Cardiac septum (tissue), 1 donor: ENCODE measurements at regions not wholly inside any gene's neighbourhood (a gene's known extent, or its start where the extent isn't known, plus 50 kb on each side); places are given as distances from the start of the nearest gene placed in this dataset.

Source experiments
- DNase-seq: peaks from one replicate; pipeline ENCODE4 v3.0.0-alpha.2; 2020; ENCODE audit warnings: low spot score
- intact Hi-C: fragments of 100-400 bp; cut with DNase I; formaldehyde crosslinking; loops from one replicate; pipeline ENCODE4 v1.14.0; 2022
- donor health status: DM: no; HTN: no; CAD: no.

- intact Hi-C loops, result loop anchor here (5.0 kb wide), 2 partner anchors 37 to 53 kb away; no protein-coding TSS in a partner anchor
- DNase-seq, result no peak
These were observed 123.9 kb downstream of the SNX5 start for GRCh38 chr20:17844549-17845298.

GRCh38 chr20:17844133-17844429, 124.5 kb downstream of the SNX5 start:
- no peak for DNase-seq
- intact Hi-C loops, result loop anchor here (5.0 kb wide), 1 partner anchor 37 kb away; no protein-coding TSS in a partner anchor

GRCh38 chr20:17843246-17844132, 125.1 kb downstream of the SNX5 start:
- DNase-seq, result peak; percentile 76
- intact Hi-C loops, result loop anchor here (5.0 kb wide), 1 partner anchor 36 kb away; no protein-coding TSS in a partner anchor

- peak; percentile 58 for DNase-seq
- intact Hi-C loops, result loop anchor here (5.0 kb wide), 1 partner anchor 34 kb away; no protein-coding TSS in a partner anchor
These were observed 126.8 kb downstream of the SNX5 start for GRCh38 chr20:17841751-17842215.

GRCh38 chr20:17840423-17840822, 128.2 kb downstream of the SNX5 start:
- intact Hi-C loops, result loop anchor here (5.0 kb wide), 1 partner anchor 33 kb away; no protein-coding TSS in a partner anchor
- peak; percentile 9 for DNase-seq

- intact Hi-C loops, result no loop called here
- peak; percentile 46 for DNase-seq
These were observed 129.7 kb downstream of the SNX5 start for GRCh38 chr20:17838921-17839320.

GRCh38 chr20:17837179-17837578, 131.4 kb downstream of the SNX5 start:
- peak; percentile 53 for DNase-seq
- intact Hi-C loops, result no loop called here

GRCh38 chr20:17836303-17836861, 132.2 kb downstream of the SNX5 start:
- DNase-seq, result peak; percentile 85
- intact Hi-C loops, result no loop called here

- DNase-seq, result peak; percentile 41
These were observed 132.7 kb downstream of the SNX5 start for GRCh38 chr20:17835934-17836300.

GRCh38 chr20:17835240-17835933, 133.2 kb downstream of the SNX5 start:
- intact Hi-C loops, result no loop called here
- peak; percentile 76 for DNase-seq

More at GRCh38 chr20:17835934-17836300, 132.7 kb downstream of the SNX5 start:
- intact Hi-C loops, result no loop called here

GRCh38 chr20:17834804-17835203, 133.8 kb downstream of the SNX5 start:
- intact Hi-C loops, result no loop called here
- no peak for DNase-seq

- peak; percentile 63 for DNase-seq
- intact Hi-C loops, result no loop called here
These were observed 133.4 kb downstream of the BANF2 start for GRCh38 chr20:17833036-17833674.

GRCh38 chr20:17832236-17832915, 132.6 kb downstream of the BANF2 start:
- intact Hi-C loops, result no loop called here
- DNase-seq, result peak; percentile 14

- intact Hi-C loops, result no loop called here
- DNase-seq, result peak; percentile 49
These were observed 128.9 kb downstream of the BANF2 start for GRCh38 chr20:17828598-17829144.

- intact Hi-C loops, result no loop called here
- peak; percentile 50 for DNase-seq
These were observed 128.2 kb downstream of the BANF2 start for GRCh38 chr20:17827759-17828559.

GRCh38 chr20:17827079-17827478, 127.3 kb downstream of the BANF2 start:
- intact Hi-C loops, result no loop called here

More at GRCh38 chr20:17827079-17827478, 127.3 kb downstream of the BANF2 start:
- no peak for DNase-seq
